ENCODE measurements at regions not wholly inside any gene's neighbourhood (a gene's known extent, or its start where the extent isn't known, plus 50 kb on each side); places are given as distances from the start of the nearest gene placed in this dataset.

DNA sequence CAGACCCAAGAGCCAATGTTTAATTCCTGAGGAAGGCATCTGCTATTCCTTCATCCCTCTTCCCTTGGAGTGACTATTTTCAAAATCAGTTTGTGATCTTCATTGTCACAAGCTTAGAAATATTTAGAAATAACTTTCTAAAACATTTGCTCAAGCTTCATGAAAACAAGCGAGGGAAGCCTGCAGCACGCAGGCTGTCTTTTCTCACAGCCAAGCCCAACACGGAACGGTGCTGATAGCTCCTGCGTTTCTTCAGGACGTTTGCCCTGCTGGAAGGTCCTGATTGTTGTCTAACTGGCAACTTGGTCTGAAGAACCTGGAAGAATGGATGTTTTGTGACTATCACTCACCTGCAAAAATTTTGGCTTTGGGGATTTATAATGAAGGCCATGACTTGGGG is 152.5 kb downstream of the FGF9 start:
- Histone ChIP-seq H3K18ac (ENCODE audit: extremely low read depth, low read length) (no peak overlapping the region), H3K4ac (replicated peaks; ENCODE audit: insufficient read length, low read depth, low read length) (no peak overlapping the region), H2AFZ (ENCODE audit: low read length) (no peak overlapping the region), H3K79me2 (ENCODE audit: control insufficient read depth in 1 of 2, insufficient read depth in 2 of 2, low read length in 2 of 2) (no peaks in the 10 kb centered on the region), H3K79me1 (ENCODE audit: low read depth, low read length) (no peaks in the 10 kb centered on the region), H2BK20ac (ENCODE audit: low read length) (no peak overlapping the region), H4K5ac (ENCODE audit: insufficient read length, low read depth, low read length) (no peak overlapping the region), H3K14ac (ENCODE audit: insufficient read length) (no peak overlapping the region), H3K56ac (replicated peaks; ENCODE audit: insufficient read length, low read depth, low read length) (no peak overlapping the region), H3K23ac (ENCODE audit: insufficient read length) (no peak overlapping the region), H2BK5ac (ENCODE audit: low read depth, low read length) (no peak overlapping the region), H4K20me1 (replicated peaks in 1 of 2; ENCODE audit: control insufficient read depth in 1 of 2, insufficient read depth in 2 of 2, low read length in 2 of 2) (no peaks in the 10 kb centered on the region), H3K23me2 (ENCODE audit: low read depth, low read length) (no peaks in the 10 kb centered on the region), H4K8ac (ENCODE audit: extremely low read depth, insufficient read depth, low read length) (no peak overlapping the region), H4K91ac (replicated peaks; ENCODE audit: insufficient read length, low read length) (no peak overlapping the region), H3K4me2 (ENCODE audit: insufficient read depth in 1 of 2, low read depth in 2 of 2, low read length in 2 of 2) (no peak overlapping the region), H3K27me3 (replicated peaks in 1 of 4; ENCODE audit: control insufficient read depth in 3 of 4, extremely low read depth in 1 of 4, insufficient read depth in 3 of 4, low read length in 3 of 4) (no peaks in the 10 kb centered on the region), H3K4me1 (replicated peaks in 1 of 4; ENCODE audit: control insufficient read depth in 3 of 4, insufficient read depth in 4 of 4, low read length in 3 of 4) (no peaks in the 10 kb centered on the region; a peak in 1 of 7 replicates), H2BK15ac (ENCODE audit: low read length) (no peak overlapping the region), H2AK5ac (ENCODE audit: low read depth, low read length) (no peak overlapping the region), H2BK120ac (replicated peaks; ENCODE audit: low read depth, low read length) (no peak overlapping the region), H2BK12ac (ENCODE audit: low read depth, low read length) (no peak overlapping the region), H3K9me3 (ENCODE audit: insufficient read depth in 2 of 2, low read depth in 1 of 2, low read length in 1 of 2) (no peaks in the 10 kb centered on the region), H3K9ac (replicated peaks in 1 of 4; ENCODE audit: extremely low read depth in 1 of 4, low read depth in 3 of 4, low read length in 3 of 4) (no peak overlapping the region), H3K36me3 (ENCODE audit: control insufficient read depth in 2 of 4, insufficient read depth in 4 of 4, low read length in 3 of 4) (no peaks in the 10 kb centered on the region), H3K4me3 (ENCODE audit: extremely low read depth in 1 of 4, insufficient read depth in 2 of 4, low read depth in 3 of 4, low read length in 4 of 4) (no peak overlapping the region), H3K27ac (ENCODE audit: low read depth, low read length) (no peak overlapping the region)
- ChIA-PET POLR2A (ENCODE audit: partially characterized antibody) (no interaction called here), CTCF (ENCODE audit: partially characterized antibody) (interaction anchor here (1.0 kb wide), 1 partner anchor 13 kb away, joined by 3 read pairs; no protein-coding TSS in a partner anchor)
- FAIRE-seq (no peak), DNase-seq (ENCODE audit: low read depth in 1 of 2, low spot score in 2 of 2) (no peak)
- no peak for TF ChIP-seq EP300 (IDR thresholded peaks at IDR 0.05; ENCODE audit: borderline replicate concordance in 1 of 2, low read depth in 2 of 2, low read length in 2 of 2)
- WGBS, 2 experiments (ENCODE audit: extremely low coverage in 1 of 2, insufficient coverage in 1 of 2, insufficient read length in 1 of 2, insufficient replicate concordance in 2 of 2, low coverage in 1 of 2, low lambda C conversion rate in 2 of 2, missing lambda C conversion rate in 1 of 2) = 98% methylated on average over 6 of the region's 6 CpGs; no CpG with 5 or more reads in 1 of the 2 experiments
